ENCODE measurements at regions not wholly inside any gene's neighbourhood (a gene's known extent, or its start where the extent isn't known, plus 50 kb on each side); places are given as distances from the start of the nearest gene placed in this dataset.
"Not testable (repeated sequence)": the region's sequence is repeated elsewhere in the genome, so short reads cannot be mapped to it uniquely, and the experiment has no call there.

DNA sequence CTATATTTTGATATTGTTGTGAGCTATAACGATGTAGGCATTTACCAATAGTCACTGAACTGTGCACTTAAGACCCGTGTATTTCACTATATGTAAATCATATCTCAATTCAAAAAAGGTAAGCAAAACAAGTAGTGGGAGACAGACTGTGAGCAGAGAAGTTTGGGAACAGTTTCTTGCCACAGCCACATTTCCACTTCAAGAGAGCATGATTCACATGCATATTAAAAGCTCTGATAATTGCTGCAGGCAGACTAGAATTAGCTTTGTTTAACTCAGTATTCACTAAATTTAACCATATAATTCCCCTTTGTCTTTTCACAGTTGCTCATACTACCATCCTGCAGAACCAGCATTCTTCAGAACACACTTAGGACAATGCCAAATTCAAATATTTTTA is 168.4 kb upstream of the ZNF385D start:
- DNase-seq (ENCODE audit: low spot score in 2 of 2), result no peak
- Histone ChIP-seq H3K4me1 (no peaks in the 10 kb centered on the region), H3K9me3 (peaks cover 0 to 4% of the 10 kb centered on the region in 2 donors), H3K27ac (no peak overlapping the region), H3K27me3 (no peaks in the 10 kb centered on the region), H3K36me3 (no peaks in the 10 kb centered on the region), H3K4me3 (no peak overlapping the region)
- TF ChIP-seq, protein P1, sequence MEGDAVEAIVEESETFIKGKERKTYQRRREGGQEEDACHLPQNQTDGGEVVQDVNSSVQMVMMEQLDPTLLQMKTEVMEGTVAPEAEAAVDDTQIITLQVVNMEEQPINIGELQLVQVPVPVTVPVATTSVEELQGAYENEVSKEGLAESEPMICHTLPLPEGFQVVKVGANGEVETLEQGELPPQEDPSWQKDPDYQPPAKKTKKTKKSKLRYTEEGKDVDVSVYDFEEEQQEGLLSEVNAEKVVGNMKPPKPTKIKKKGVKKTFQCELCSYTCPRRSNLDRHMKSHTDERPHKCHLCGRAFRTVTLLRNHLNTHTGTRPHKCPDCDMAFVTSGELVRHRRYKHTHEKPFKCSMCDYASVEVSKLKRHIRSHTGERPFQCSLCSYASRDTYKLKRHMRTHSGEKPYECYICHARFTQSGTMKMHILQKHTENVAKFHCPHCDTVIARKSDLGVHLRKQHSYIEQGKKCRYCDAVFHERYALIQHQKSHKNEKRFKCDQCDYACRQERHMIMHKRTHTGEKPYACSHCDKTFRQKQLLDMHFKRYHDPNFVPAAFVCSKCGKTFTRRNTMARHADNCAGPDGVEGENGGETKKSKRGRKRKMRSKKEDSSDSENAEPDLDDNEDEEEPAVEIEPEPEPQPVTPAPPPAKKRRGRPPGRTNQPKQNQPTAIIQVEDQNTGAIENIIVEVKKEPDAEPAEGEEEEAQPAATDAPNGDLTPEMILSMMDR (IDR thresholded peaks at IDR 0.05), result no peak
- TF ChIP-seq POLR2AphosphoS5 (IDR thresholded peaks at IDR 0.05), result no peak
- no peak for TF ChIP-seq POLR2A (IDR thresholded peaks at IDR 0.05)
- intact Hi-C loops (cut with DNase I; ENCODE audit: low total_unique reads), result no loop called here

DNA sequence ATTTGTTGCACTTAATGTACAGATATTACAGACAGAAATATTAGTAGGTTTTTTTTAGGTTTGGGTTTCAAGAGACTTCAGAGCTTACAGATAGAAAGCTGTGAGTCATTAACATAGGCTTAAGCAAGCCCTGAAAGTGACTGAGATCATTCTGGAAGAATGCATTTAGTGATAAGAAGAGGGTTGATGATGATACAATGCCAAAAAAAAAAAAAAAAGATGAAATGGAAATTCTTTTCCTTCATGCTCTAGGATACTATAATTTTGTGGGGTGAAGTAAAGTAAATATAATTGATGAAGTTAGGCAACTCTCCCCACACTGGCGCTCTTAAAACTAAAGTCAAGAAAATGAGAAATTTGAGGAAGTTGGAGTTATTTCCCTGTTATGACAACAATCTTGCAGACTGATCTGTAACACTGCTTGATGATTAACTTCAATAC is 169.4 kb upstream of the ZNF385D start:
- no peak for DNase-seq (ENCODE audit: low spot score in 2 of 2)
- H3K9me3 ChIP-seq, result peaks cover 0 to 4% of the 10 kb centered on the region in 2 donors
- no peaks in the 10 kb centered on the region for H3K36me3 ChIP-seq
- TF ChIP-seq, protein P1 (IDR thresholded peaks at IDR 0.05), result no peak
- TF ChIP-seq POLR2AphosphoS5 (IDR thresholded peaks at IDR 0.05) (no peak), POLR2A (IDR thresholded peaks at IDR 0.05) (no peak)
- intact Hi-C loops (cut with DNase I; ENCODE audit: low total_unique reads), result no loop called here
- H3K4me1 ChIP-seq, result no peaks in the 10 kb centered on the region
- H3K27me3 ChIP-seq, result no peaks in the 10 kb centered on the region
- no peak overlapping the region for H3K27ac ChIP-seq
- no peak overlapping the region for H3K4me3 ChIP-seq

- H3K4me1 ChIP-seq; DNase-seq (ENCODE audit: low spot score in 2 of 2); H3K4me3 ChIP-seq; H3K9me3 ChIP-seq; H3K27me3 ChIP-seq; H3K27ac ChIP-seq; intact Hi-C loops (cut with DNase I; ENCODE audit: low total_unique reads); H3K36me3 ChIP-seq: not testable (repeated sequence)
Measured at GRCh38 chr3:21923156-21923555, 172.1 kb upstream of the ZNF385D start.

DNA sequence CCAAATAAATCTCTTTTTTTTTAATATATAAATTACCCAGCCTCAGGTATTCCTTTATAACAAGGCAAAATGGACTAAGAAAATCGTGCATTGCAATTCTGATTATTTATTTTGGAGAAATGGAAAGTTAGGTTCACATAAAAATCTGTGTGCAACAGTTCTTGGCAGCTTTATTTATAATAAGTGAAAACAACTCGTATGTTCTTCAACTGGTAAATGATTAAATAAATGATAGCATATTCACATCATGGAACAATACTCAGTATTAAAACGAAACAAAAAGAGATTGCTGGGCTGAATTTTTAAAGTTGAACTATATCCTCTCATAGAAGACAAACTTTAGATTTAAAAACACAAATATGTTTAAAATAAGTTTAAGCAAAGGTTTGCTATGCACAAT is 176.3 kb upstream of the ZNF385D start:
- Histone ChIP-seq H3K4me3 (no peak overlapping the region), H3K27ac (no peak overlapping the region), H3K36me3 (no peaks in the 10 kb centered on the region), H3K27me3 (no peaks in the 10 kb centered on the region), H3K4me1 (no peaks in the 10 kb centered on the region), H3K9me3 (peaks cover 0 to 4% of the 10 kb centered on the region in 2 donors)
- intact Hi-C loops (cut with DNase I; ENCODE audit: low total_unique reads), result no loop called here
- DNase-seq (ENCODE audit: low spot score in 2 of 2), result no peak
- TF ChIP-seq POLR2A (IDR thresholded peaks at IDR 0.05), result no peak

DNA sequence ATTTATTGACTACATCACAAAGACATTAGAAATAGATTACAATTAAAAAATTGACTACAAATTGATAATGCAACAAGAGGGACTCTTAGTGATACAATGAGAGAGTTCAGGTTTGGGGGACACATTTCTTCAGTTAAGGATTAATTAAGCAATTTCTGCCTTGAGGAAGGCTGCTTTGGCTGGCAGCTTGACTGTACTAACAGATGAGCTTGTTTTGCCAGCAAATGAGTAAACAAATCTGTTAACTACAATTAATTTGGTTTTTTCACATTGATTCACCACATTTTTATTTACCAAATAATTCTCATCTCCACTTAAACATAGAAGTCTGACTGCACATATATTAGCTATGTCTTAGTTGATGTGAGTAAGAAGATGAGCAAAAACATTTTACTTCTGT is 183.6 kb upstream of the ZNF385D start:
- H3K27ac ChIP-seq, result no peak overlapping the region
- intact Hi-C loops (cut with DNase I; ENCODE audit: low total_unique reads), result no loop called here
- H3K9me3 ChIP-seq, result no peaks in the 10 kb centered on the region
- H3K4me3 ChIP-seq, result no peak overlapping the region
- no peak for DNase-seq (ENCODE audit: low spot score in 2 of 2)
- H3K4me1 ChIP-seq, result no peaks in the 10 kb centered on the region
- H3K27me3 ChIP-seq, result no peaks in the 10 kb centered on the region
- no peaks in the 10 kb centered on the region for H3K36me3 ChIP-seq
- TF ChIP-seq POLR2AphosphoS5 (IDR thresholded peaks at IDR 0.05) (no peak), POLR2A (IDR thresholded peaks at IDR 0.05) (no peak)
- TF ChIP-seq, protein P1 (IDR thresholded peaks at IDR 0.05), result no peak

- TF ChIP-seq, protein P1 (IDR thresholded peaks at IDR 0.05), result no peak
- TF ChIP-seq POLR2A (IDR thresholded peaks at IDR 0.05) (no peak), POLR2AphosphoS5 (IDR thresholded peaks at IDR 0.05) (no peak)
- Histone ChIP-seq H3K9me3 (no peaks in the 10 kb centered on the region), H3K4me3 (no peak overlapping the region), H3K36me3 (no peaks in the 10 kb centered on the region), H3K27me3 (no peaks in the 10 kb centered on the region), H3K27ac (no peak overlapping the region), H3K4me1 (no peaks in the 10 kb centered on the region)
- intact Hi-C loops (cut with DNase I; ENCODE audit: low total_unique reads), result no loop called here
- DNase-seq (ENCODE audit: low spot score in 2 of 2), result no peak
Measured at GRCh38 chr3:21936207-21936606, 185.2 kb upstream of the ZNF385D start.
